ENCODE measurements at regions not wholly inside any gene's neighbourhood (a gene's known extent, or its start where the extent isn't known, plus 50 kb on each side); places are given as distances from the start of the nearest gene placed in this dataset.

GRCh38 chr12:31837913-31838312 is 109.1 kb upstream of the AMN1 start:
- no peak overlapping the region for H3K4me2 ChIP-seq (ENCODE audit: insufficient read depth, low read length)
- H3K4me1 ChIP-seq (ENCODE audit: control insufficient read depth, extremely low read depth, insufficient read depth, low read length): no peaks in the 10 kb centered on the region
- no peaks in the 10 kb centered on the region for H3K9me1 ChIP-seq (replicated peaks; ENCODE audit: control insufficient read depth, extremely low read depth, insufficient read depth, low read length)
- DNase-seq (ENCODE audit: low read depth, low spot score) (no peak), FAIRE-seq (no peak)
- H3K79me2 ChIP-seq (ENCODE audit: control insufficient read depth, insufficient read depth, low read length): no peaks in the 10 kb centered on the region
- TF ChIP-seq POLR2A (IDR thresholded peaks at IDR 0.05; ENCODE audit: low read depth, low read length): no peak
- no peak for TF ChIP-seq JUN (IDR thresholded peaks at IDR 0.05; ENCODE audit: borderline replicate concordance, insufficient read depth, insufficient read length, low read depth)
- no peak for TF ChIP-seq MAX (IDR thresholded peaks at IDR 0.05; ENCODE audit: insufficient read depth, insufficient read length)
- no peak for TF ChIP-seq FOS (IDR thresholded peaks at IDR 0.05; ENCODE audit: borderline replicate concordance, insufficient read depth, low read length)
- TF ChIP-seq POLR2AphosphoS5 (IDR thresholded peaks at IDR 0.05; ENCODE audit: insufficient read depth, low read depth, low read length): no peak
- TF ChIP-seq GATA2 (IDR thresholded peaks at IDR 0.05; ENCODE audit: insufficient read depth, insufficient read length, low read depth, low read length): no peak
- TF ChIP-seq CTCF (IDR thresholded peaks at IDR 0.05; ENCODE audit: extremely low read depth in 1 of 2, insufficient read depth in 1 of 2, low read depth in 1 of 2, low read length in 2 of 2): no peak
- TF ChIP-seq MYC (IDR thresholded peaks at IDR 0.05; ENCODE audit: low read depth, low read length): no peak
- TF ChIP-seq EZH2 (IDR thresholded peaks at IDR 0.05; ENCODE audit: borderline replicate concordance, low read depth, low read length, severe bottlenecking): no peak
- no TSS peak for BruUV-seq (replicated peaks)
- no peak overlapping the region for H3K9ac ChIP-seq (replicated peaks; ENCODE audit: extremely low read depth, insufficient read depth, low read length)
- no peaks in the 10 kb centered on the region for H3K9me3 ChIP-seq (replicated peaks; ENCODE audit: control insufficient read depth, insufficient read depth, low read length)
- ChIA-PET CTCF (no interaction called here), POLR2A (no interaction called here)
- dilution Hi-C loops (cut with MboI; ENCODE audit: extremely low pct_ligation_motif_present, low sequenced_read_pairs) (no loop called here), intact Hi-C loops (cut with micrococcal nuclease) (no loop called here)
- no peak overlapping the region for H3K27ac ChIP-seq (ENCODE audit: insufficient read depth, low read depth, low read length)
- H2AFZ ChIP-seq (ENCODE audit: low read depth, low read length): no peak overlapping the region
- no peaks in the 10 kb centered on the region for H4K20me1 ChIP-seq (replicated peaks; ENCODE audit: control insufficient read depth, extremely low read depth, insufficient read depth, low read length)
- no peak overlapping the region for H3K4me3 ChIP-seq (replicated peaks in 1 of 3; ENCODE audit: insufficient read depth in 1 of 3, low read depth in 1 of 3, low read length in 3 of 3)
- H3K27me3 ChIP-seq (ENCODE audit: control insufficient read depth in 2 of 2, insufficient read depth in 2 of 2, low read length in 2 of 2): no peaks in the 10 kb centered on the region
- H3K36me3 ChIP-seq (ENCODE audit: control insufficient read depth in 2 of 2, extremely low read depth in 1 of 2, insufficient read depth in 2 of 2, low read length in 2 of 2): no peaks in the 10 kb centered on the region

Measured in endothelial cell of umbilical vein (primary cell).